Gastroesophageal sphincter (tissue), 4 donors: ENCODE measurements at regions not wholly inside any gene's neighbourhood (a gene's known extent, or its start where the extent isn't known, plus 50 kb on each side); places are given as distances from the start of the nearest gene placed in this dataset.

ENCODE experiments used
- ATAC-seq: fragments of 150-250 bp; one replicate; pipeline ENCODE4 v1.9.1; 2016; ENCODE audit warnings: mild to moderate bottlenecking, moderate library complexity
- H3K27ac ChIP-seq, 4 donors: fragments of 200-600 bp; sonication (generic) in 3 of 4; 1 replicate in 3 of 4; 2 replicates in 1 of 4; pipeline ENCODE4 v1.5.1; 2016 to 2019
- H3K27me3 ChIP-seq: fragments of 200-600 bp; sonication (generic); one replicate; pipeline ENCODE4 v1.5.1; 2019
- H3K36me3 ChIP-seq, 2 donors: fragments of 200-600 bp; sonication (generic); one replicate each; pipeline ENCODE4 v1.5.1; 2019; ENCODE audit warnings: control low read depth in 1 of 2
- H3K4me1 ChIP-seq, 3 donors: fragments of 200-600 bp; sonication (generic); 1 replicate in 2 of 3; 2 replicates in 1 of 3; pipeline ENCODE4 v1.5.1; 2016 to 2019; ENCODE audit warnings: control low read depth in 2 of 3
- H3K4me3 ChIP-seq, 2 donors: fragments of 200-600 bp; sonication (generic); one replicate each; pipeline ENCODE4 v1.5.1; 2019; ENCODE audit warnings: mild to moderate bottlenecking in 1 of 2, moderate library complexity in 1 of 2
- H3K9me3 ChIP-seq, 3 donors: fragments of 200-600 bp; sonication (generic); one replicate each; pipeline ENCODE4 v1.5.1; 2017 to 2019; ENCODE audit warnings: control low read depth in 2 of 3
- CTCF ChIP-seq, 4 experiments: fragments of 200-600 bp in 2 of 4; fragments of 450-650 bp in 2 of 4; sonication (generic) in 1 of 4; IDR thresholded peaks; one replicate each; pipeline ENCODE4 v1.5.1; 2017 to 2019; ENCODE audit warnings: antibody characterized with exemption in 4 of 4, mild to moderate bottlenecking in 2 of 4, moderate library complexity in 2 of 4
- EP300 ChIP-seq: sonication (generic); formaldehyde crosslinking; IDR thresholded peaks from one replicate; pipeline ENCODE4 v1.6.1; 2017; ENCODE audit warnings: antibody characterized with exemption, mild to moderate bottlenecking
- POLR2A ChIP-seq, 2 donors: fragments of 450-650 bp; IDR thresholded peaks; one replicate each; pipeline ENCODE4 v1.6.1; 2017; ENCODE audit warnings: antibody characterized with exemption in 2 of 2, mild to moderate bottlenecking in 2 of 2, moderate library complexity in 1 of 2
- POLR2AphosphoS5 ChIP-seq: sonication (generic); formaldehyde crosslinking; IDR thresholded peaks from one replicate; pipeline ENCODE4 v1.6.1; 2017; ENCODE audit warnings: antibody characterized with exemption
- WGBS, 2 donors: methylation state at CpG; one replicate each; pipeline ENCODE4 v1.1.5; 2018; ENCODE audit warnings: low coverage in 1 of 2; 5-methylcytosine and 5-hydroxymethylcytosine counted together

GRCh38 chr6:44594481-44594880 is 207.0 kb downstream of the CDC5L start:
- H3K9me3 ChIP-seq, result peaks cover 0 to 4% (median 0%) of the 10 kb centered on the region in 3 donors
- no CpG with 5 or more reads among the region's 4 CpGs for WGBS, 2 donors
- no peaks in the 10 kb centered on the region for H3K36me3 ChIP-seq
- H3K4me1 ChIP-seq, result no peaks in the 10 kb centered on the region
- no peak overlapping the region for H3K4me3 ChIP-seq
- H3K27ac ChIP-seq, result no peak overlapping the region
- H3K27me3 ChIP-seq, result no peaks in the 10 kb centered on the region
- ATAC-seq, result no peak
- TF ChIP-seq CTCF (IDR thresholded peaks at IDR 0.05) (no peak), POLR2AphosphoS5 (no peak), EP300 (no peak), POLR2A (IDR thresholded peaks at IDR 0.05) (no peak)

- no peak overlapping the region for H3K27ac ChIP-seq
- WGBS, 2 donors, result 69% methylated on average over 5 of the region's 5 CpGs; no CpG with 5 or more reads in 1 of the 2 donors
- no peak for TF ChIP-seq CTCF (IDR thresholded peaks at IDR 0.05)
- no peak for TF ChIP-seq POLR2A (IDR thresholded peaks at IDR 0.05)
- no peak for TF ChIP-seq EP300
- TF ChIP-seq POLR2AphosphoS5, result no peak
- ATAC-seq, result no peak
- no peaks in the 10 kb centered on the region for H3K36me3 ChIP-seq
- no peaks in the 10 kb centered on the region for H3K27me3 ChIP-seq
- H3K4me3 ChIP-seq, result no peak overlapping the region
- H3K4me1 ChIP-seq, result no peaks in the 10 kb centered on the region
- H3K9me3 ChIP-seq, result peaks cover 0 to 4% (median 0%) of the 10 kb centered on the region in 3 donors
These were observed 211.2 kb downstream of the CDC5L start for GRCh38 chr6:44598679-44599078.

- Histone ChIP-seq H3K36me3 (no peaks in the 10 kb centered on the region), H3K4me1 (no peaks in the 10 kb centered on the region), H3K27me3 (no peaks in the 10 kb centered on the region), H3K27ac (no peak overlapping the region), H3K4me3 (no peak overlapping the region), H3K9me3 (peaks cover 0 to 4% (median 0%) of the 10 kb centered on the region in 3 donors)
- WGBS, 2 donors, result 20 to 83% methylated on average over 1 to 2 of the region's 3 CpGs
- ATAC-seq, result no peak
- no peak for TF ChIP-seq CTCF (IDR thresholded peaks at IDR 0.05)
- TF ChIP-seq POLR2A (IDR thresholded peaks at IDR 0.05), result no peak
- no peak for TF ChIP-seq EP300
- TF ChIP-seq POLR2AphosphoS5, result no peak
These were observed 212.2 kb downstream of the CDC5L start for GRCh38 chr6:44599672-44600071.

- Histone ChIP-seq H3K4me3 (no peak overlapping the region), H3K27ac (no peak overlapping the region), H3K9me3 (no peaks in the 10 kb centered on the region), H3K4me1 (no peaks in the 10 kb centered on the region), H3K36me3 (no peaks in the 10 kb centered on the region), H3K27me3 (no peaks in the 10 kb centered on the region)
- TF ChIP-seq EP300, result no peak
- 91 to 93% methylated on average over 4 to 5 of the region's 9 CpGs for WGBS, 2 donors
- no peak for ATAC-seq
These were observed 215.7 kb downstream of the CDC5L start for GRCh38 chr6:44603044-44603686.

GRCh38 chr6:44606504-44606903 is 219.0 kb downstream of the CDC5L start:
- Histone ChIP-seq H3K9me3 (no peaks in the 10 kb centered on the region), H3K4me3 (no peak overlapping the region), H3K27ac (no peak overlapping the region), H3K36me3 (no peaks in the 10 kb centered on the region), H3K4me1 (no peaks in the 10 kb centered on the region), H3K27me3 (no peaks in the 10 kb centered on the region)
- WGBS, 2 donors, result 61 to 93% methylated on average over 2 to 5 of the region's 8 CpGs
- TF ChIP-seq POLR2AphosphoS5 (no peak), EP300 (no peak), POLR2A (IDR thresholded peaks at IDR 0.05) (no peak), CTCF (IDR thresholded peaks at IDR 0.05) (no peak)
- no peak for ATAC-seq
